Vagina (tissue), 2 donors: ENCODE measurements at regions not wholly inside any gene's neighbourhood (a gene's known extent, or its start where the extent isn't known, plus 50 kb on each side); places are given as distances from the start of the nearest gene placed in this dataset.

Experiments used
- POLR2AphosphoS5 ChIP-seq, 2 donors: sonication (generic); formaldehyde crosslinking; IDR thresholded peaks; one replicate each; pipeline ENCODE4 v1.9.0; 2017; ENCODE audit warnings: antibody characterized with exemption in 2 of 2, mild to moderate bottlenecking in 2 of 2, low read depth in 1 of 2; ENCODE audit not compliant: insufficient read depth in 1 of 2
- TF ChIP-seq, protein P1 (sequence below), 3 experiments: fragments of 450-650 bp in 2 of 3; fragments of 200-600 bp in 1 of 3; sonication (generic) in 1 of 3; IDR thresholded peaks; one replicate each; pipeline ENCODE4 v1.5.1; 2017 to 2019; ENCODE audit warnings: antibody characterized with exemption in 3 of 3, mild to moderate bottlenecking in 2 of 3, moderate library complexity in 2 of 3

- TF ChIP-seq POLR2AphosphoS5 (IDR thresholded peaks at IDR 0.05; ENCODE audit: insufficient read depth in 1 of 2, low read depth in 1 of 2): no peak
- TF ChIP-seq, protein P1, sequence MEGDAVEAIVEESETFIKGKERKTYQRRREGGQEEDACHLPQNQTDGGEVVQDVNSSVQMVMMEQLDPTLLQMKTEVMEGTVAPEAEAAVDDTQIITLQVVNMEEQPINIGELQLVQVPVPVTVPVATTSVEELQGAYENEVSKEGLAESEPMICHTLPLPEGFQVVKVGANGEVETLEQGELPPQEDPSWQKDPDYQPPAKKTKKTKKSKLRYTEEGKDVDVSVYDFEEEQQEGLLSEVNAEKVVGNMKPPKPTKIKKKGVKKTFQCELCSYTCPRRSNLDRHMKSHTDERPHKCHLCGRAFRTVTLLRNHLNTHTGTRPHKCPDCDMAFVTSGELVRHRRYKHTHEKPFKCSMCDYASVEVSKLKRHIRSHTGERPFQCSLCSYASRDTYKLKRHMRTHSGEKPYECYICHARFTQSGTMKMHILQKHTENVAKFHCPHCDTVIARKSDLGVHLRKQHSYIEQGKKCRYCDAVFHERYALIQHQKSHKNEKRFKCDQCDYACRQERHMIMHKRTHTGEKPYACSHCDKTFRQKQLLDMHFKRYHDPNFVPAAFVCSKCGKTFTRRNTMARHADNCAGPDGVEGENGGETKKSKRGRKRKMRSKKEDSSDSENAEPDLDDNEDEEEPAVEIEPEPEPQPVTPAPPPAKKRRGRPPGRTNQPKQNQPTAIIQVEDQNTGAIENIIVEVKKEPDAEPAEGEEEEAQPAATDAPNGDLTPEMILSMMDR (IDR thresholded peaks at IDR 0.05): no peak
Measured at GRCh38 chr13:97160421-97160820, 61.7 kb upstream of the MBNL2 start.
